ENCODE measurements at regions not wholly inside any gene's neighbourhood (a gene's known extent, or its start where the extent isn't known, plus 50 kb on each side); places are given as distances from the start of the nearest gene placed in this dataset.

DNA sequence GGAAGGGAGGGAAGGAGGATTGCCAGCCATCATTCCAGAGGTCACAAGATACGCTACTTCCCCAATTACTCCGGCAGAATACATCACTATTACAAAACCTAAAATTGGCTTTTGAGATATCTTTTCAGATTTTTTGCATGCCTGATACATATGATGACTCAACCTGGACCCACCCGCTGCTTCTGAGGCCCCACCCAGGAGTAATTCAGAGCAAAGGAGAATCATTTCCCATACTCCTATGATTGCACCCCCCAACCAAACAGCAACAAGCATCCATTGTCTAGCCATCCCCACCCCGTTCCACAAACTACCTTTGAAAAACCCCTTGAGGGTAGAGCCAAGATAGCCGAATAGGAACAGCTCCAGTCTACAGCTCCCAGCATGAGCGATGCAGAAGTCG is 163.5 kb upstream of the GJE1 start:
- Histone ChIP-seq H3K4me1 (ENCODE audit: control insufficient read depth, low read depth, low read length) (no peaks in the 10 kb centered on the region), H3K23ac (ENCODE audit: low read length) (no peak overlapping the region), H3K4ac (ENCODE audit: low read depth, low read length) (no peak overlapping the region), H2BK120ac (ENCODE audit: low read depth, low read length) (no peak overlapping the region), H4K8ac (ENCODE audit: low read depth, low read length) (no peak overlapping the region), H3K27me3 (ENCODE audit: insufficient read depth, low read length, poor library complexity) (no peaks in the 10 kb centered on the region), H3K36me3 (ENCODE audit: control insufficient read depth, insufficient read depth, low read length) (no peaks in the 10 kb centered on the region), H3K27ac (ENCODE audit: low read depth, low read length) (no peak overlapping the region), H3K79me2 (ENCODE audit: control insufficient read depth, insufficient read depth, low read length) (no peaks in the 10 kb centered on the region), H4K5ac (ENCODE audit: low read length) (no peak overlapping the region), H3K9ac (ENCODE audit: low read length) (no peak overlapping the region), H3K18ac (ENCODE audit: low read length) (no peak overlapping the region), H3K4me2 (ENCODE audit: low read length) (no peak overlapping the region), H3K56ac (ENCODE audit: low read length) (no peak overlapping the region), H2AK5ac (ENCODE audit: low read length) (no peak overlapping the region), H2BK15ac (replicated peaks; ENCODE audit: low read depth) (no peak overlapping the region), H3K4me3 (ENCODE audit: low read length) (no peak overlapping the region), H3K79me1 (ENCODE audit: low read length) (no peaks in the 10 kb centered on the region), H2BK5ac (ENCODE audit: low read length) (no peak overlapping the region)
- no CpG with 5 or more reads among the region's 7 CpGs for WGBS (ENCODE audit: extremely low coverage, insufficient coverage, low lambda C conversion rate)
- no peak for DNase-seq

DNA sequence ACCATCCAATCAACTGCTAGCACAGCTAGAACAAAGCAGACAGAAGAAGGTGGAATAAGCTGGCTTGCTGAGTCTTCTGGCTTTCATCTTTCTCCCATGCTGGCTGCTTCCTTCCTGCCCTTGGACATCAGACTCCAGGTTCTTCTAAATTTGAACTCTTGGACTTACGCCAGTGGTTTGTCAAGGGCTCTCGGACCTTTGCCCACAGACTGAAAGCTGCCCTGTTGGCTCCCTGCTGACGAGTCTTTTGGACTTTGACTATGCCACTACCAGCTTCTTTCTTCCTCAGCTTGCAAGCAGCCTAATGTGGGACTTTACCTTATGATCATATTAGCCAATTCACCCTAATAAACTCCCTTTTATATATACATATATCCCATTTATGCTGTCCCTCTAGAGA is 164.1 kb upstream of the GJE1 start:
- Histone ChIP-seq H3K79me2 (ENCODE audit: control insufficient read depth, insufficient read depth, low read length) (no peaks in the 10 kb centered on the region), H2BK15ac (replicated peaks; ENCODE audit: low read depth) (no peak overlapping the region), H4K8ac (ENCODE audit: low read depth, low read length) (no peak overlapping the region), H3K9ac (ENCODE audit: low read length) (no peak overlapping the region), H3K18ac (ENCODE audit: low read length) (no peak overlapping the region), H2AK5ac (ENCODE audit: low read length) (no peak overlapping the region), H3K36me3 (ENCODE audit: control insufficient read depth, insufficient read depth, low read length) (no peaks in the 10 kb centered on the region), H3K4me3 (ENCODE audit: low read length) (no peak overlapping the region), H3K4me1 (ENCODE audit: control insufficient read depth, low read depth, low read length) (no peaks in the 10 kb centered on the region), H3K27me3 (ENCODE audit: insufficient read depth, low read length, poor library complexity) (no peaks in the 10 kb centered on the region), H3K4me2 (ENCODE audit: low read length) (no peak overlapping the region), H2BK120ac (ENCODE audit: low read depth, low read length) (no peak overlapping the region), H3K4ac (ENCODE audit: low read depth, low read length) (no peak overlapping the region), H4K5ac (ENCODE audit: low read length) (no peak overlapping the region), H3K27ac (ENCODE audit: low read depth, low read length) (no peak overlapping the region), H2BK5ac (ENCODE audit: low read length) (no peak overlapping the region), H3K56ac (ENCODE audit: low read length) (no peak overlapping the region), H3K23ac (ENCODE audit: low read length) (no peak overlapping the region), H3K79me1 (ENCODE audit: low read length) (no peaks in the 10 kb centered on the region)
- no peak for DNase-seq
- WGBS (ENCODE audit: extremely low coverage, insufficient coverage, low lambda C conversion rate), result no CpG with 5 or more reads among the region's 3 CpGs

DNA sequence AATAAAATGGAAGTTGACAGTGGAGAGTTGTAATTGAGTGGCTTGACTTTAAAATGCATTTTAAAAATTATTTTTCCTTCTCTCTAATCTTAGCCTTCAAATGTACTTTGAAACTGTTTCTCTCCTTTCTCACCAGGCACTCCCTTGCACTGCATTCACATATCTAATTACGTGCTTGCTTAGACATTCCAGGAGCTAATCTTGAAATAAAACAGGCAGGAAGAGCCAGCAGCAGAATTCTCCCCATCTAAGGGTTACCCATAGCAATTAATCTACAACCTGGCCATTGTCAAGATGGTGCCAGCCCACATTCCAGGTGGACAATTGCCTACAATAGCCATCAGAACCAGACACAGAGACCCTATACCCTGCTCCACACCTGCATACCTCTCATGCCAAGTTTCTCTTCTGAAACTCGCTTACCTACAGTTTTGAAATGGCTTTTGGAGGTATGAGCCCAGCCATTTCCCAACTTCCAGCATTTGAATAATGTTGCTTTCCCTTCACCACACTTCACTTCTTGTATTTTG is 167.6 kb upstream of the GJE1 start:
- Histone ChIP-seq H3K27me3 (ENCODE audit: insufficient read depth, low read length, poor library complexity) (no peaks in the 10 kb centered on the region), H2AK5ac (ENCODE audit: low read length) (no peak overlapping the region), H3K56ac (ENCODE audit: low read length) (no peak overlapping the region), H4K5ac (ENCODE audit: low read length) (no peak overlapping the region), H3K4me2 (ENCODE audit: low read length) (no peak overlapping the region), H3K79me1 (ENCODE audit: low read length) (no peaks in the 10 kb centered on the region), H2BK5ac (ENCODE audit: low read length) (no peak overlapping the region), H2BK15ac (replicated peaks; ENCODE audit: low read depth) (no peak overlapping the region), H3K4me3 (ENCODE audit: low read length) (no peak overlapping the region), H3K18ac (ENCODE audit: low read length) (no peak overlapping the region), H3K4ac (ENCODE audit: low read depth, low read length) (no peak overlapping the region), H3K79me2 (ENCODE audit: control insufficient read depth, insufficient read depth, low read length) (no peaks in the 10 kb centered on the region), H4K8ac (ENCODE audit: low read depth, low read length) (no peak overlapping the region), H3K4me1 (ENCODE audit: control insufficient read depth, low read depth, low read length) (no peaks in the 10 kb centered on the region), H3K27ac (ENCODE audit: low read depth, low read length) (no peak overlapping the region), H3K36me3 (ENCODE audit: control insufficient read depth, insufficient read depth, low read length) (no peaks in the 10 kb centered on the region), H3K9ac (ENCODE audit: low read length) (no peak overlapping the region), H2BK120ac (ENCODE audit: low read depth, low read length) (no peak overlapping the region), H3K23ac (ENCODE audit: low read length) (no peak overlapping the region)
- no CpG with 5 or more reads among the region's 2 CpGs for WGBS (ENCODE audit: extremely low coverage, insufficient coverage, low lambda C conversion rate)
- DNase-seq, result no peak

DNA sequence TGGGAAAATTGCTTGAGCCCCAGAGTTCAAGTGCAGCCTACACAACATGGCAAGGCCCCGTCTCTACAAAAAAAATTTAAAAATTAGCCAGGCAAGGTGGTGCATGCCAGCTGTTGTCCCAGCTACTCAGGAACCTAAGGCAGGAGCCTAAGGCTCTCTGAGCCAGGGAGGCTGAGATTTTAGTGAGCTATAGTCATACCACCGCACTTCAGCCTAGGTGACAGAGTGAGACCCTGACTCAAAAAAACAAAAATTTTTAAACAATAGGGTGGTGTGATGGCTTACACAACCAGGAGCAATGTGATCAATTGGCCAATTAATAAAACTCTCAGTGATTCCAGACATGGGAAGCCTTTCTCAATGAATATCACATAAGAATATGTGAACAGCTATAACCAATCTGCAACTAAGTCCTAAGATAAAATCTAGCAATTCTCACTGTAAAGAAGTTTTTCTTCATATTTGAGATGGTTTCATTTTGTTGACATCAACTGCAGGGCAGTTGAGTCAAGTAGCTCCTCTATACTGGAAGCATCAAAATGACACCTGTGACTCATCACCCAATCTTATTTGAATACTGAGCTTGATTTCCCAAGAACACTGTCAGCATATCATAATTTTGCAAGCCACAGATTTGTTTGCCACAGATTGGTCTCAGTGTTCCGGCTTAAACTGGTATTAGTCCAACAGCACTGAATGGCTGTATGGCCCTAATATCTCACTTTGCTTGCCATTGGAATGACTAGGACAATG is 169.0 kb upstream of the GJE1 start:
- no peak overlapping the region for H3K56ac ChIP-seq (ENCODE audit: low read length)
- no peak overlapping the region for H2BK15ac ChIP-seq (replicated peaks; ENCODE audit: low read depth)
- H4K5ac ChIP-seq (ENCODE audit: low read length), result no peak overlapping the region
- no peak overlapping the region for H3K4me3 ChIP-seq (ENCODE audit: low read length)
- H4K8ac ChIP-seq (ENCODE audit: low read depth, low read length), result no peak overlapping the region
- no peaks in the 10 kb centered on the region for H3K27me3 ChIP-seq (ENCODE audit: insufficient read depth, low read length, poor library complexity)
- H3K36me3 ChIP-seq (ENCODE audit: control insufficient read depth, insufficient read depth, low read length), result no peaks in the 10 kb centered on the region
- no peaks in the 10 kb centered on the region for H3K79me2 ChIP-seq (ENCODE audit: control insufficient read depth, insufficient read depth, low read length)
- H3K18ac ChIP-seq (ENCODE audit: low read length), result no peak overlapping the region
- H3K23ac ChIP-seq (ENCODE audit: low read length), result no peak overlapping the region
- no peak overlapping the region for H3K27ac ChIP-seq (ENCODE audit: low read depth, low read length)
- no CpG with 5 or more reads among the region's 3 CpGs for WGBS (ENCODE audit: extremely low coverage, insufficient coverage, low lambda C conversion rate)
- DNase-seq, result no peak
- H2BK5ac ChIP-seq (ENCODE audit: low read length), result no peak overlapping the region
- no peak overlapping the region for H3K9ac ChIP-seq (ENCODE audit: low read length)
- no peak overlapping the region for H3K4ac ChIP-seq (ENCODE audit: low read depth, low read length)
- H2BK120ac ChIP-seq (ENCODE audit: low read depth, low read length), result no peak overlapping the region
- no peaks in the 10 kb centered on the region for H3K79me1 ChIP-seq (ENCODE audit: low read length)
- no peaks in the 10 kb centered on the region for H3K4me1 ChIP-seq (ENCODE audit: control insufficient read depth, low read depth, low read length)
- no peak overlapping the region for H2AK5ac ChIP-seq (ENCODE audit: low read length)
- no peak overlapping the region for H3K4me2 ChIP-seq (ENCODE audit: low read length)

- Histone ChIP-seq H3K27me3 (ENCODE audit: insufficient read depth, low read length, poor library complexity) (no peaks in the 10 kb centered on the region), H3K4ac (ENCODE audit: low read depth, low read length) (no peak overlapping the region), H2BK120ac (ENCODE audit: low read depth, low read length) (no peak overlapping the region), H3K9ac (ENCODE audit: low read length) (no peak overlapping the region), H2AK5ac (ENCODE audit: low read length) (no peak overlapping the region), H2BK15ac (replicated peaks; ENCODE audit: low read depth) (no peak overlapping the region), H4K8ac (ENCODE audit: low read depth, low read length) (no peak overlapping the region), H3K27ac (ENCODE audit: low read depth, low read length) (peak overlapping the region; percentile 57), H3K18ac (ENCODE audit: low read length) (peak overlapping the region; percentile 90), H2BK5ac (ENCODE audit: low read length) (peak overlapping the region; percentile 89), H3K23ac (ENCODE audit: low read length) (no peak overlapping the region), H3K36me3 (ENCODE audit: control insufficient read depth, insufficient read depth, low read length) (no peaks in the 10 kb centered on the region), H3K4me2 (ENCODE audit: low read length) (no peak overlapping the region), H3K4me1 (ENCODE audit: control insufficient read depth, low read depth, low read length) (peaks cover 13% of the 10 kb centered on the region), H3K56ac (ENCODE audit: low read length) (peak overlapping the region; percentile 68), H3K79me1 (ENCODE audit: low read length) (no peaks in the 10 kb centered on the region), H3K79me2 (ENCODE audit: control insufficient read depth, insufficient read depth, low read length) (no peaks in the 10 kb centered on the region), H3K4me3 (ENCODE audit: low read length) (no peak overlapping the region), H4K5ac (ENCODE audit: low read length) (peak overlapping the region; percentile 44)
- WGBS (ENCODE audit: extremely low coverage, insufficient coverage, low lambda C conversion rate), result no CpG with 5 or more reads among the region's 4 CpGs
- DNase-seq, result no peak
Measured at GRCh38 chr6:141957271-141957670, 175.5 kb upstream of the GJE1 start.

GRCh38 chr6:141956868-141957267 is 175.9 kb upstream of the GJE1 start:
- peak overlapping the region; percentile 90 for H3K18ac ChIP-seq (ENCODE audit: low read length)
- peak overlapping the region; percentile 56 for H2BK5ac ChIP-seq (ENCODE audit: low read length)
- H3K27ac ChIP-seq (ENCODE audit: low read depth, low read length), result peak overlapping the region; percentile 57
- no CpG with 5 or more reads among the region's 1 CpG for WGBS (ENCODE audit: extremely low coverage, insufficient coverage, low lambda C conversion rate)
- no peak overlapping the region for H2BK15ac ChIP-seq (replicated peaks; ENCODE audit: low read depth)
- H3K79me1 ChIP-seq (ENCODE audit: low read length), result no peaks in the 10 kb centered on the region
- H3K9ac ChIP-seq (ENCODE audit: low read length), result no peak overlapping the region
- H2BK120ac ChIP-seq (ENCODE audit: low read depth, low read length), result no peak overlapping the region
- no peaks in the 10 kb centered on the region for H3K79me2 ChIP-seq (ENCODE audit: control insufficient read depth, insufficient read depth, low read length)
- peaks cover 13% of the 10 kb centered on the region for H3K4me1 ChIP-seq (ENCODE audit: control insufficient read depth, low read depth, low read length)
- H3K4me3 ChIP-seq (ENCODE audit: low read length), result no peak overlapping the region
- H3K4ac ChIP-seq (ENCODE audit: low read depth, low read length), result no peak overlapping the region
- no peak overlapping the region for H2AK5ac ChIP-seq (ENCODE audit: low read length)
- H3K36me3 ChIP-seq (ENCODE audit: control insufficient read depth, insufficient read depth, low read length), result no peaks in the 10 kb centered on the region
- DNase-seq, result peak; percentile 92
- no peak overlapping the region for H4K8ac ChIP-seq (ENCODE audit: low read depth, low read length)
- no peaks in the 10 kb centered on the region for H3K27me3 ChIP-seq (ENCODE audit: insufficient read depth, low read length, poor library complexity)
- H3K4me2 ChIP-seq (ENCODE audit: low read length), result no peak overlapping the region
- no peak overlapping the region for H3K23ac ChIP-seq (ENCODE audit: low read length)
- H4K5ac ChIP-seq (ENCODE audit: low read length), result peak overlapping the region; percentile 24
- H3K56ac ChIP-seq (ENCODE audit: low read length), result peak overlapping the region; percentile 68

All from mesendoderm (in vitro differentiated cells).